PC-3 (cell line): ENCODE measurements at regions not wholly inside any gene's neighbourhood (a gene's known extent, or its start where the extent isn't known, plus 50 kb on each side); places are given as distances from the start of the nearest gene placed in this dataset.

Experiments used
- ATAC-seq: fragments of 200-7000 bp; cut with Tn5 transposase; 2 replicates; pipeline ENCODE4 v1.9.1; 2020; ENCODE audit warnings: mild to moderate bottlenecking, moderate library complexity
- BruUV-seq: library from RNA; stranded (reverse); fragments of 400-500 nt; replicated peaks from 2 replicates; lab custom pipeline; 2021; lab: Mats Ljungman, UMichigan
- CTCF ChIA-PET: fragments of 300-600 bp; sonication (Branson Sonifier 250); formaldehyde crosslinking; loops from one replicate; lab custom pipeline; 2022; ENCODE audit warnings: antibody characterized with exemption; lab: Charles Lee
- POLR2A ChIA-PET: fragments of 300-600 bp; sonication (Branson Sonifier 250); formaldehyde crosslinking; loops from one replicate; lab custom pipeline; 2022; ENCODE audit warnings: antibody characterized with exemption; ENCODE audit not compliant: unreplicated experiment; lab: Charles Lee
- DNase-seq: peaks from one replicate; pipeline ENCODE4 v3.0.0-alpha.2; 2015
- H2AFZ ChIP-seq: fragments of 300-600 bp; sonication (generic); 2 replicates; pipeline ENCODE4 v1.6.0; 2016; ENCODE audit warnings: antibody characterized with exemption, low read length
- H3F3A ChIP-seq: fragments of 300-600 bp; sonication (generic); one replicate; pipeline ENCODE4 v1.6.0; 2017; ENCODE audit warnings: antibody characterized with exemption, low read length, control low read depth, mild to moderate bottlenecking; ENCODE audit not compliant: unreplicated experiment
- H3K27ac ChIP-seq: fragments of 300-600 bp; sonication (generic); 2 replicates; pipeline ENCODE4 v1.5.1; 2016; ENCODE audit warnings: mild to moderate bottlenecking, low read length
- H3K27me3 ChIP-seq: fragments of 300-600 bp; sonication (generic); 2 replicates; pipeline ENCODE4 v1.6.1; 2016; ENCODE audit warnings: low read length, mixed read lengths
- H3K36me3 ChIP-seq: fragments of 300-600 bp; sonication (generic); 2 replicates; pipeline ENCODE4 v1.6.1; 2016; ENCODE audit warnings: low read depth, mixed run types, low read length, mixed read lengths
- H3K4me1 ChIP-seq: fragments of 300-600 bp; sonication (generic); 2 replicates; pipeline ENCODE4 v1.5.1; 2016; ENCODE audit warnings: low read length; ENCODE audit not compliant: insufficient read depth
- H3K4me2 ChIP-seq: fragments of 300-600 bp; sonication (generic); 2 replicates; pipeline ENCODE4 v1.6.0; 2016; ENCODE audit warnings: low read length
- H3K4me3 ChIP-seq: fragments of 300-600 bp; sonication (generic); 2 replicates; pipeline ENCODE4 v1.5.1; 2016; ENCODE audit warnings: mild to moderate bottlenecking, low read length, mixed read lengths
- H3K79me2 ChIP-seq: fragments of 300-600 bp; sonication (generic); 2 replicates; pipeline ENCODE4 v1.6.1; 2017; ENCODE audit warnings: low read length, mixed read lengths
- H3K9ac ChIP-seq: fragments of 300-600 bp; sonication (generic); 2 replicates; pipeline ENCODE4 v1.6.0; 2016; ENCODE audit warnings: mild to moderate bottlenecking, low read length
- H3K9me2 ChIP-seq: fragments of 300-600 bp; sonication (generic); replicated peaks from 2 replicates; pipeline ENCODE4 v1.6.1; 2016; ENCODE audit warnings: mixed run types, low read length, mixed read lengths
- H3K9me3 ChIP-seq: fragments of 300-600 bp; sonication (generic); 2 replicates; pipeline ENCODE4 v1.6.1; 2016; ENCODE audit warnings: low read length, mixed read lengths
- H4K20me1 ChIP-seq: fragments of 300-600 bp; sonication (generic); 2 replicates; pipeline ENCODE4 v1.6.1; 2016; ENCODE audit warnings: low read length, mixed read lengths
- EZH2 ChIP-seq: fragments of 300-600 bp; sonication (generic); IDR thresholded peaks from one replicate; pipeline ENCODE4 v1.6.1; 2017; ENCODE audit warnings: antibody characterized with exemption, mild to moderate bottlenecking, low read length; ENCODE audit not compliant: unreplicated experiment
- EZH2phosphoT487 ChIP-seq: fragments of 300-600 bp; sonication (generic); IDR thresholded peaks from 2 replicates; pipeline ENCODE4 v1.6.1; 2018; ENCODE audit warnings: mild to moderate bottlenecking, antibody characterized with exemption, low read length, borderline replicate concordance
- intact Hi-C: fragments of 100-400 bp; cut with micrococcal nuclease; formaldehyde crosslinking; loops from 2 replicates; pipeline ENCODE4 v1.9.0; 2023
- TF ChIP-seq, protein P1 (sequence below): fragments of 300-600 bp; sonication (generic); conservative IDR thresholded peaks from 2 replicates; pipeline ENCODE4 v1.5.1; 2017; ENCODE audit warnings: antibody characterized with exemption, low read depth, mild to moderate bottlenecking, low read length

DNA sequence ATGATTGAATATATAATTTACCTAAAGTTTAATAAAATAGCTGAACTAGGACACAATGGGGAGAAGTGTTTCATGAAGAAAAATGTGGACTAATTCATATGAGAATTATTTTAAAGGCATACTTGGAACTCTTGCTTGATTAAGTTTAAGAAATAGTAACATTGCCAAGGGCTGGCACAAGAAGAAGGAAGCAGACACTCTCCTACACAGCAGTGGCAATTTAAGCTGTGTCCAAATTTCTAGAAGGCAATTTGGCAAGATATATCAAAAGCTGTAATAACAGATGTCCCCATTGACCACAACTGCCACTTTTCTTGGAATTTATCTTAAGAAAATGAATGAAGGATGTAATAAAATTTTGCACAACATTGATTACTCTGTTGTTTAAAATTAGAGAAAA, 209.5 kb upstream of the S100G start:
- DNase-seq = no peak
- Histone ChIP-seq H3F3A (no peaks in the 10 kb centered on the region), H3K9me3 (no peaks in the 10 kb centered on the region), H3K79me2 (no peaks in the 10 kb centered on the region), H3K9me2 (no peaks in the 10 kb centered on the region), H3K27me3 (no peaks in the 10 kb centered on the region), H3K9ac (no peak overlapping the region), H2AFZ (no peak overlapping the region), H3K4me3 (no peak overlapping the region), H3K36me3 (no peaks in the 10 kb centered on the region), H4K20me1 (no peaks in the 10 kb centered on the region), H3K27ac (no peak overlapping the region), H3K4me1 (peaks cover 16% of the 10 kb centered on the region), H3K4me2 (no peak overlapping the region)
- ChIA-PET POLR2A (no interaction called here), CTCF (no interaction called here)
- ATAC-seq = no peak
- intact Hi-C loops = no loop called here
- no peak for TF ChIP-seq EZH2
- no TSS peak for BruUV-seq

DNA sequence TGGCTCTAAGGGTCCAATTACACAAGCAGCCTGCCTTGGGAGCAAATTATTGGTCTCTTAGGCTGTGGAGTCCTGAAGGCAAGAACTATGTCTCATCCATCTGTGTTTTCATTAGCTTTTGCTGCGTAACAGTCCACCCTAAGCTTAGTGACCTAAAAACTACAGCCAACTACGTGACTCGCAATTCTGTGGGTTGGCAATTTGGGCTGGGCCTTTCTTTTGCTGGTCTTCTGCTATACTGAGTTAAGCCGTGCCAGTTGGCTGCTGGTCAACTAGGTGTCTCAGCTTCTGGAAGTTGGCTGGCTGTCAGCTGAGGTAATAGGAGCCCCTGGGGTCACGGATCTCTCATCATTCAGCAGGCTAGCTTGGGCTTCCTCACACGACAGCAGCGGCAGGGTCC, 205.6 kb upstream of the S100G start:
- Histone ChIP-seq H3K4me2 (0 out of 2 replicates have a peak overlapping the region, but pooled peaks have one; percentile 6), H3F3A (no peaks in the 10 kb centered on the region), H3K36me3 (no peaks in the 10 kb centered on the region), H3K27ac (peak overlapping the region; percentile 93), H3K9me2 (no peaks in the 10 kb centered on the region), H3K4me3 (no peak overlapping the region), H3K4me1 (peaks cover 13% of the 10 kb centered on the region), H3K27me3 (no peaks in the 10 kb centered on the region), H4K20me1 (no peaks in the 10 kb centered on the region), H3K9me3 (no peaks in the 10 kb centered on the region), H2AFZ (peak overlapping the region; percentile 17; the same call in 1 of the 2 replicates), H3K9ac (peak overlapping the region; percentile 55), H3K79me2 (no peaks in the 10 kb centered on the region)
- ChIA-PET CTCF (interaction anchor here (0.9 kb wide), 1 partner anchor 220 kb away, joined by 3 read pairs; no protein-coding TSS in a partner anchor), POLR2A (no interaction called here)
- no peak for TF ChIP-seq EZH2
- BruUV-seq = no TSS peak
- DNase-seq (peak; percentile 91), ATAC-seq (peak; percentile 82)
- intact Hi-C loops = no loop called here

DNA sequence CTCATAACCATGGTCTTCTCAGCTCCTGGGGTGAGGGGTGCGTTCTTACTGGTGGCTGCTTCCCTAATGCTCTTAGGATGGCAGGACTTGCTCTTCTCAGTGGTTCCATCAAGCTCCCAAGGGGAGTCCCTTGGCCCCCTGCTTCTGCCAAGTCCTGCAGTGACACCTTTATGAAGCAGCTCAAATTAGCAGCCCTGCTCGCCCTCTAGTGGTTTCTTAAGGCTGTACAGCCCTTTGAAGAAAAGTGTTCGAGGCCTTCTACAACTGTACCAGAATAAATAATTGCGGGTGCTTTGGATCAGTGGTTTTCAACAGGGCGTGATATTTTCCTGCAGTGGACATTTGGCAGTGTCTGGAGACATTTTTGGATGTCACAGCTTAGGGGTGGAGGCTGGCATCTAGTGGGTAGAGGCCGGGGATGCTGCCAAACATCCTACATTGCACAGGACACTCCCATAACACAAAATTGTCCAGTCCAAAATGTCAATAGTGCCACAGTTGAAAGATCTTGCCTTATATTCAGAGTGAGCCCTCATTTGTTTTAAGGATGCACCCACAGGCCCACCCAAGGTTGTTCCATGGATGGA, 204.7 kb upstream of the S100G start:
- Histone ChIP-seq H3K79me2 (no peaks in the 10 kb centered on the region), H3K27me3 (no peaks in the 10 kb centered on the region), H2AFZ (no peak overlapping the region), H3K4me1 (peaks cover 13% of the 10 kb centered on the region), H4K20me1 (no peaks in the 10 kb centered on the region), H3K9me3 (no peaks in the 10 kb centered on the region), H3K9ac (peak overlapping the region; percentile 67), H3K27ac (peak overlapping the region; percentile 93), H3K9me2 (no peaks in the 10 kb centered on the region), H3K4me3 (no peak overlapping the region), H3F3A (no peaks in the 10 kb centered on the region), H3K4me2 (peak overlapping the region; percentile 14), H3K36me3 (no peaks in the 10 kb centered on the region)
- DNase-seq (peak; percentile 62), ATAC-seq (peak; percentile 59; the same call in 1 of the 2 replicates)
- TF ChIP-seq, protein P1, sequence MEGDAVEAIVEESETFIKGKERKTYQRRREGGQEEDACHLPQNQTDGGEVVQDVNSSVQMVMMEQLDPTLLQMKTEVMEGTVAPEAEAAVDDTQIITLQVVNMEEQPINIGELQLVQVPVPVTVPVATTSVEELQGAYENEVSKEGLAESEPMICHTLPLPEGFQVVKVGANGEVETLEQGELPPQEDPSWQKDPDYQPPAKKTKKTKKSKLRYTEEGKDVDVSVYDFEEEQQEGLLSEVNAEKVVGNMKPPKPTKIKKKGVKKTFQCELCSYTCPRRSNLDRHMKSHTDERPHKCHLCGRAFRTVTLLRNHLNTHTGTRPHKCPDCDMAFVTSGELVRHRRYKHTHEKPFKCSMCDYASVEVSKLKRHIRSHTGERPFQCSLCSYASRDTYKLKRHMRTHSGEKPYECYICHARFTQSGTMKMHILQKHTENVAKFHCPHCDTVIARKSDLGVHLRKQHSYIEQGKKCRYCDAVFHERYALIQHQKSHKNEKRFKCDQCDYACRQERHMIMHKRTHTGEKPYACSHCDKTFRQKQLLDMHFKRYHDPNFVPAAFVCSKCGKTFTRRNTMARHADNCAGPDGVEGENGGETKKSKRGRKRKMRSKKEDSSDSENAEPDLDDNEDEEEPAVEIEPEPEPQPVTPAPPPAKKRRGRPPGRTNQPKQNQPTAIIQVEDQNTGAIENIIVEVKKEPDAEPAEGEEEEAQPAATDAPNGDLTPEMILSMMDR = peak; percentile 72
- TF ChIP-seq EZH2phosphoT487 = no peak
- no peak for TF ChIP-seq EZH2
- ChIA-PET POLR2A (no interaction called here), CTCF (no interaction called here)
- BruUV-seq = no TSS peak
- intact Hi-C loops = loop anchor here (5.0 kb wide), 1 partner anchor 323 kb away; the partner anchor contains the start of gene GRPR
